Lower lobe of right lung (tissue), 2 donors: ENCODE measurements at regions not wholly inside any gene's neighbourhood (a gene's known extent, or its start where the extent isn't known, plus 50 kb on each side); places are given as distances from the start of the nearest gene placed in this dataset.

Source experiments
- ATAC-seq, 2 donors: fragments of 200-7000 bp; cut with Tn5 transposase; one replicate each; pipeline ENCODE4 v1.9.1; 2020 to 2022; ENCODE audit warnings: mild to moderate bottlenecking in 2 of 2, moderate library complexity in 2 of 2
- DNase-seq: peaks from one replicate; pipeline ENCODE4 v3.0.0-alpha.2; 2020
- H3K27ac ChIP-seq: fragments of 200-600 bp; one replicate; pipeline ENCODE4 v1.8.0; 2022
- H3K27me3 ChIP-seq: fragments of 200-600 bp; one replicate; pipeline ENCODE4 v1.8.0; 2022; ENCODE audit warnings: low read depth
- H3K36me3 ChIP-seq: fragments of 200-600 bp; one replicate; pipeline ENCODE4 v1.8.0; 2022; ENCODE audit warnings: mild to moderate bottlenecking
- H3K4me1 ChIP-seq: fragments of 200-600 bp; one replicate; pipeline ENCODE4 v1.8.0; 2022
- H3K4me3 ChIP-seq: fragments of 200-600 bp; one replicate; pipeline ENCODE4 v1.8.0; 2022; ENCODE audit warnings: mild to moderate bottlenecking
- H3K9me3 ChIP-seq: fragments of 200-600 bp; one replicate; pipeline ENCODE4 v1.8.0; 2022
- intact Hi-C: fragments of 100-400 bp; cut with DNase I; formaldehyde crosslinking; loops from one replicate; pipeline ENCODE4 v1.11.0; 2022
- TF ChIP-seq, protein P1 (sequence below): fragments of 200-600 bp; IDR thresholded peaks from one replicate; pipeline ENCODE4 v1.8.0; 2022; ENCODE audit warnings: antibody characterized with exemption, mild to moderate bottlenecking
- donor health status: DM: no; HTN: yes; CAD: no; lungs with severe emphysema.

DNA sequence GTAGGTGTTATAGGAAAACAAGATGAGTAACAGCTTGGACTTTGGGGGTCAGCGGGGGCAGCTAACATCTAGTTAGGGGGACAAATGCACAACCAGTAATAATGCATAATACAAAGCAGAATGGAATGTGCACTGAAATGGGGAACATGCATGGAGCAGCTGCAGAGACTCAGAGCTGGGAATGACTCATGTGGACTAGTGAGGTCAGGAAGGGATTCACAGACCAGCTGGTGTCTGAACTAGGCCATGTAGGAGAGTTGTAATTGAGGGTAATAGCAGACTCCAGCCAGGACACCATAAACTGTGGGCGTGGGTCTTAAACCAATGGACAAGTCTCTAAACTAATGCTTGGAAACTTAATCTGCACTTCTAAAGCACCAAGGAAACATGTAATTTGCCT is 176.8 kb upstream of the ASIC2 start:
- ATAC-seq (peak in 1 of 2 donors; percentile 41), DNase-seq (no peak)
- intact Hi-C loops: no loop called here
- Histone ChIP-seq H3K27me3 (no peaks in the 10 kb centered on the region), H3K4me1 (no peaks in the 10 kb centered on the region), H3K36me3 (no peaks in the 10 kb centered on the region), H3K4me3 (no peak overlapping the region), H3K27ac (no peak overlapping the region), H3K9me3 (no peaks in the 10 kb centered on the region)
- TF ChIP-seq, protein P1, sequence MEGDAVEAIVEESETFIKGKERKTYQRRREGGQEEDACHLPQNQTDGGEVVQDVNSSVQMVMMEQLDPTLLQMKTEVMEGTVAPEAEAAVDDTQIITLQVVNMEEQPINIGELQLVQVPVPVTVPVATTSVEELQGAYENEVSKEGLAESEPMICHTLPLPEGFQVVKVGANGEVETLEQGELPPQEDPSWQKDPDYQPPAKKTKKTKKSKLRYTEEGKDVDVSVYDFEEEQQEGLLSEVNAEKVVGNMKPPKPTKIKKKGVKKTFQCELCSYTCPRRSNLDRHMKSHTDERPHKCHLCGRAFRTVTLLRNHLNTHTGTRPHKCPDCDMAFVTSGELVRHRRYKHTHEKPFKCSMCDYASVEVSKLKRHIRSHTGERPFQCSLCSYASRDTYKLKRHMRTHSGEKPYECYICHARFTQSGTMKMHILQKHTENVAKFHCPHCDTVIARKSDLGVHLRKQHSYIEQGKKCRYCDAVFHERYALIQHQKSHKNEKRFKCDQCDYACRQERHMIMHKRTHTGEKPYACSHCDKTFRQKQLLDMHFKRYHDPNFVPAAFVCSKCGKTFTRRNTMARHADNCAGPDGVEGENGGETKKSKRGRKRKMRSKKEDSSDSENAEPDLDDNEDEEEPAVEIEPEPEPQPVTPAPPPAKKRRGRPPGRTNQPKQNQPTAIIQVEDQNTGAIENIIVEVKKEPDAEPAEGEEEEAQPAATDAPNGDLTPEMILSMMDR: no peak

DNA sequence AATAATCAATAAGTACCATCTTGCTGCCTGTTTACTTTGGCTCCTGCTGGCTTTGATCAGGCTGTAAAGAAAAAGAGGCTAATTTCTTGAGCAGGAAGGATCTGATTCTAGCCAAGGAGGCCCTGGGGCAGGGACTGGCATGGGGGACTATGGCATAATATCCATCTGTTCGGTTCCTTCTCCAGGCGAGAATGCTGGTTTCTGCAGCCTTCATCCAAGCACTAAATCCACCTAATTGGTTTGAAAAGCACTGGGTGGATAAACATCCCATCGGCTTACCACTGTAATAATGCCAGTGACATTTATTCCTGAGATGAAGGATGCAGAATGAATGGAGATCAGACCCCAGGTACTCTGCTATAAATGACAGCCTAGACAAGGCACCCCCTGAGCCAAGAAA is 180.0 kb upstream of the ASIC2 start:
- TF ChIP-seq, protein P1: no peak
- Histone ChIP-seq H3K4me1 (no peaks in the 10 kb centered on the region), H3K4me3 (no peak overlapping the region), H3K27me3 (no peaks in the 10 kb centered on the region), H3K36me3 (no peaks in the 10 kb centered on the region), H3K27ac (no peak overlapping the region), H3K9me3 (no peaks in the 10 kb centered on the region)
- DNase-seq (no peak), ATAC-seq (no peak)
- intact Hi-C loops: no loop called here

DNA sequence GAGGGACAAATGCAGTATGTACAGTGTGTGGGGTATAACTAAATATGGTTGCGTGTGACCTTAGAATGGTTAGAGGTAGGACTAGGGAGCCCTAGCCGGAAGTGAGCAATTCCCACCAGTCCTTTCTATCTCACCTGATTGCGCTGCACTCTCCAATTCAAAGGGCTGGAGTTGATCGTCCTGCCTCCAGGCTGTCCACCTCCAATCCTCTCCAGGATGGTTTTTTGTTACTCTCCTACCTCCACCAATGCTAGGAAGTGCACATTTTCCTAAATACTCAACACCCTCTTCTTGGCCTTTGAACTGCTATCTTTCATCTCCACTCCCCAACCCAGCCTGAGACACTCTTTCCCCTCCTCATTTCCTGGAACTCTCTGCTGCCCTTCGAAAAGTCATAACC is 181.7 kb upstream of the ASIC2 start:
- Histone ChIP-seq H3K27me3 (no peaks in the 10 kb centered on the region), H3K4me3 (no peak overlapping the region), H3K36me3 (no peaks in the 10 kb centered on the region), H3K4me1 (no peaks in the 10 kb centered on the region), H3K27ac (no peak overlapping the region), H3K9me3 (no peaks in the 10 kb centered on the region)
- TF ChIP-seq, protein P1: no peak
- intact Hi-C loops: no loop called here
- ATAC-seq (no peak), DNase-seq (no peak)

DNA sequence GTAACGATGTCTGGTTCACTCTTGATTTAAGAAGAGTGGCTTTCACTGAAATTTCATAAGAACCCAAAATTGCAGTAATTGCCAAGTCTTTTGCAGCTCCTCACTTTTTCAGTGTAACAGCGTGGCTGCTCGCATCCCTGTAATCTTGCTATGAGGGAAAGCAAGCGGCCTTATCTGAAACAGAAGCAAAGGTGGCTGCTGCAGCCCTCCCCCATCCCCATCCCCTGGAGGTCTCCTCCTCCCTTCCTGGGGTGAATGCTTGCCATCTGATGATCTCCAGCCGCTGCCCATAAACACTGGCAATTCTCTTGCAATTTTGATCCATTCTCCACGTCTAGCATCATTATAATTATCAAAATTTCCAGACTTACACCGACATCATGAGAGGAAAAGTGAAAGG is 182.5 kb upstream of the ASIC2 start:
- Histone ChIP-seq H3K36me3 (no peaks in the 10 kb centered on the region), H3K9me3 (no peaks in the 10 kb centered on the region), H3K27me3 (no peaks in the 10 kb centered on the region), H3K4me1 (no peaks in the 10 kb centered on the region), H3K27ac (no peak overlapping the region), H3K4me3 (no peak overlapping the region)
- TF ChIP-seq, protein P1: no peak
- ATAC-seq: no peak
- intact Hi-C loops: no loop called here
- DNase-seq: no peak

DNA sequence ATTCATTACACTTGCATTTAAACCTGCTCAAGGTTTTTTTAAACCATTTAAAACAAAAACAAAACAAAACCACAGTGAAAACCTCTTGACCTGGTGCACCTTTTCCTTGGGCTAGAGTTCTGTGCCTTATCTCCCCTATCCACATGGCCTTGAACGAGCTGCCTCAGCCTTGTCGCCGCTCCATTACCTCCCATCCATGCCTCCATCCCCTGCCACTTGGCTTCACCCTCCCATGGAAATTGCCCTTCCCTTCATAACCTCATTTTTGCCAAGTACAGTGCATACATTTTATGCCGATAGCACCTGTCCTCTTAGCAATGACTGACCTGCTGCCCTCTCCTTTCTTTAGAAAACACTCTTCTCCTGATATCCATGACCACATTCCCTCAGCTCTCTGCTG is 188.6 kb upstream of the ASIC2 start:
- H3K27ac ChIP-seq: no peak overlapping the region
- ATAC-seq: no peak
- TF ChIP-seq, protein P1: no peak
- H3K27me3 ChIP-seq: no peaks in the 10 kb centered on the region
- DNase-seq: no peak
- no peaks in the 10 kb centered on the region for H3K9me3 ChIP-seq
- intact Hi-C loops: no loop called here
- H3K36me3 ChIP-seq: no peaks in the 10 kb centered on the region
- H3K4me1 ChIP-seq: no peaks in the 10 kb centered on the region
- no peak overlapping the region for H3K4me3 ChIP-seq

DNA sequence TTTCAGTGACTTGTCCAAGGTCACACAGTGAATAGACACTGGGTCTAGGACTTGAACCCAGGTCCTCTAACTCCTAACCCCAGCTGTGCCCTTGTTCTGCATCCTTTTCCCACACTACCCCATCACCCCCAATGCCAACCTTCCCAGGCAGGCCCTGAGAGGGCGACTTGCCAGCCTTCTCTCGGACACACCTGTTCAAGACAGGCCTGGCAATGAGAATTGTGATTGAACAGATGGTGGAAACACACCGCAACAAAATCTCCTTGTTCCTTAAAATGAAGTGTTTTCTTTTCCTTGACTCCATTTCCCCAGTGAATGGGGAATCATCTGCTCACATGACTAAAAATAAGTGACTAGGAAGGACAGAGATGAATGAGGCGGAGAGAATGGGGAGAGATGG is 189.5 kb upstream of the ASIC2 start:
- Histone ChIP-seq H3K4me1 (no peaks in the 10 kb centered on the region), H3K27ac (no peak overlapping the region), H3K27me3 (no peaks in the 10 kb centered on the region), H3K4me3 (no peak overlapping the region), H3K36me3 (no peaks in the 10 kb centered on the region), H3K9me3 (no peaks in the 10 kb centered on the region)
- no peak for DNase-seq
- TF ChIP-seq, protein P1: no peak
- intact Hi-C loops: no loop called here
- no peak for ATAC-seq
